Liver (tissue), 8 donors: ENCODE measurements at regions not wholly inside any gene's neighbourhood (a gene's known extent, or its start where the extent isn't known, plus 50 kb on each side); places are given as distances from the start of the nearest gene placed in this dataset.

Source experiments
- DNase-seq: peaks from one replicate; pipeline ENCODE4 v3.0.0-alpha.2; 2017; ENCODE audit warnings: low spot score
- H3K27ac ChIP-seq, 2 donors: one replicate each; pipeline ENCODE4 v1.7.0; 2013; ENCODE audit warnings: inconsistent platforms in 2 of 2, low read length in 2 of 2, control low read depth in 1 of 2, low read depth in 1 of 2, mild to moderate bottlenecking in 1 of 2
- H3K27me3 ChIP-seq, 4 donors: one replicate each; pipeline versions ENCODE4 v1.6.1 to v1.7.0; 2013; ENCODE audit warnings: low read length in 3 of 4, inconsistent platforms in 1 of 4, mild to moderate bottlenecking in 1 of 4, moderate library complexity in 1 of 4; ENCODE audit not compliant: control insufficient read depth in 4 of 4, insufficient read depth in 4 of 4
- H3K36me3 ChIP-seq, 4 donors: one replicate each; pipeline versions ENCODE4 v1.6.1 to v1.7.0; 2013; ENCODE audit warnings: low read length in 3 of 4, mild to moderate bottlenecking in 3 of 4, low read depth in 1 of 4, moderate library complexity in 1 of 4; ENCODE audit not compliant: control insufficient read depth in 4 of 4, insufficient read depth in 3 of 4
- H3K4me1 ChIP-seq, 4 donors: one replicate each; pipeline versions ENCODE4 v1.6.1 to v1.7.0; 2013; ENCODE audit warnings: low read length in 3 of 4, mild to moderate bottlenecking in 3 of 4, moderate library complexity in 1 of 4; ENCODE audit not compliant: control insufficient read depth in 4 of 4, insufficient read depth in 4 of 4
- H3K4me3 ChIP-seq, 3 donors: one replicate each; pipeline versions ENCODE4 v1.6.1 to v1.7.0; 2013; ENCODE audit warnings: low read length in 3 of 3, control low read depth in 1 of 3, low read depth in 1 of 3, mild to moderate bottlenecking in 1 of 3
- H3K9ac ChIP-seq, 2 donors: one replicate each; pipeline ENCODE4 v1.7.0; 2013; ENCODE audit warnings: low read length in 2 of 2, mild to moderate bottlenecking in 2 of 2, moderate library complexity in 2 of 2, control low read depth in 1 of 2, low read depth in 1 of 2
- H3K9me3 ChIP-seq, 4 donors: one replicate each; pipeline versions ENCODE4 v1.6.1 to v1.7.0; 2013; ENCODE audit warnings: low read length in 3 of 4; ENCODE audit not compliant: control insufficient read depth in 4 of 4
- EGR1 ChIP-seq, 2 donors: IDR thresholded peaks; 2 replicates each; pipeline ENCODE4 v1.6.1; 2016 to 2018; ENCODE audit warnings: antibody characterized with exemption in 2 of 2, low read depth in 2 of 2
- FOXA1 ChIP-seq: IDR thresholded peaks from 2 replicates; pipeline ENCODE4 v1.6.1; 2016; ENCODE audit warnings: antibody characterized with exemption
- FOXA2 ChIP-seq: IDR thresholded peaks from 2 replicates; pipeline ENCODE4 v1.6.1; 2016; ENCODE audit warnings: antibody characterized with exemption
- GABPA ChIP-seq, 2 donors: IDR thresholded peaks in 1 of 2; conservative IDR thresholded peaks in 1 of 2; 2 replicates each; pipeline ENCODE4 v1.6.1; 2016; ENCODE audit warnings: antibody characterized with exemption in 2 of 2, mild to moderate bottlenecking in 1 of 2, moderate library complexity in 1 of 2
- HNF4A ChIP-seq, 2 donors: conservative IDR thresholded peaks; 2 replicates each; pipeline ENCODE4 v1.6.1; 2016; ENCODE audit warnings: antibody characterized with exemption in 2 of 2, mild to moderate bottlenecking in 2 of 2
- HNF4G ChIP-seq: IDR thresholded peaks from 2 replicates; pipeline ENCODE4 v1.6.1; 2016; ENCODE audit warnings: antibody characterized with exemption
- JUND ChIP-seq, 2 donors: IDR thresholded peaks; 2 replicates each; pipeline ENCODE4 v1.6.1; 2016; ENCODE audit warnings: antibody characterized with exemption in 2 of 2
- NR2F2 ChIP-seq: IDR thresholded peaks from 2 replicates; pipeline ENCODE4 v1.6.1; 2016; ENCODE audit warnings: antibody characterized with exemption
- RAD21 ChIP-seq, 2 donors: IDR thresholded peaks; 2 replicates each; pipeline ENCODE4 v1.6.1; 2016; ENCODE audit warnings: antibody characterized with exemption in 2 of 2, mild to moderate bottlenecking in 2 of 2
- RXRA ChIP-seq, 2 donors: IDR thresholded peaks; 2 replicates each; pipeline ENCODE4 v1.6.1; 2017 to 2018; ENCODE audit warnings: antibody characterized with exemption in 2 of 2, mild to moderate bottlenecking in 1 of 2
- SP1 ChIP-seq: IDR thresholded peaks from 2 replicates; pipeline ENCODE4 v1.6.1; 2018; ENCODE audit warnings: antibody characterized with exemption, mild to moderate bottlenecking
- TAF1 ChIP-seq: conservative IDR thresholded peaks from 2 replicates; pipeline ENCODE4 v1.6.1; 2016; ENCODE audit warnings: antibody characterized with exemption, mild to moderate bottlenecking
- YY1 ChIP-seq: IDR thresholded peaks from 2 replicates; pipeline ENCODE4 v1.6.1; 2016; ENCODE audit warnings: antibody characterized with exemption, mild to moderate bottlenecking
- WGBS: extraction: QIAGEN DNeasy Blood & Tissue Kit; methylation state at CpG from one replicate; pipeline ENCODE4 v1.1.7; 2013; 5-methylcytosine and 5-hydroxymethylcytosine counted together
- TF ChIP-seq, protein P1 (sequence below): IDR thresholded peaks from 2 replicates; pipeline ENCODE4 v1.6.1; 2016; ENCODE audit warnings: antibody characterized with exemption
- TF ChIP-seq, protein P2 (sequence below): fragments of 150-350 bp; IDR thresholded peaks from 2 replicates; pipeline ENCODE4 v1.5.1; 2017; ENCODE audit warnings: improper control_type of control experiment, low read depth, low read length; ENCODE audit not compliant: missing input control
- TF ChIP-seq, protein P3 (sequence below): IDR thresholded peaks from 2 replicates; pipeline ENCODE4 v1.6.1; 2016; ENCODE audit warnings: antibody characterized with exemption
- TF ChIP-seq, protein P4 (sequence below): IDR thresholded peaks from 2 replicates; pipeline ENCODE4 v1.6.1; 2016; ENCODE audit warnings: antibody characterized with exemption
- TF ChIP-seq, protein P5 (sequence below): IDR thresholded peaks from 2 replicates; pipeline ENCODE4 v1.6.1; 2016; ENCODE audit warnings: antibody characterized with exemption, mild to moderate bottlenecking
- donor health status: healthy.
- donor health status: healthy.
- donor health status: healthy.
- donor health status: healthy.
- donor health status: healthy.

DNA sequence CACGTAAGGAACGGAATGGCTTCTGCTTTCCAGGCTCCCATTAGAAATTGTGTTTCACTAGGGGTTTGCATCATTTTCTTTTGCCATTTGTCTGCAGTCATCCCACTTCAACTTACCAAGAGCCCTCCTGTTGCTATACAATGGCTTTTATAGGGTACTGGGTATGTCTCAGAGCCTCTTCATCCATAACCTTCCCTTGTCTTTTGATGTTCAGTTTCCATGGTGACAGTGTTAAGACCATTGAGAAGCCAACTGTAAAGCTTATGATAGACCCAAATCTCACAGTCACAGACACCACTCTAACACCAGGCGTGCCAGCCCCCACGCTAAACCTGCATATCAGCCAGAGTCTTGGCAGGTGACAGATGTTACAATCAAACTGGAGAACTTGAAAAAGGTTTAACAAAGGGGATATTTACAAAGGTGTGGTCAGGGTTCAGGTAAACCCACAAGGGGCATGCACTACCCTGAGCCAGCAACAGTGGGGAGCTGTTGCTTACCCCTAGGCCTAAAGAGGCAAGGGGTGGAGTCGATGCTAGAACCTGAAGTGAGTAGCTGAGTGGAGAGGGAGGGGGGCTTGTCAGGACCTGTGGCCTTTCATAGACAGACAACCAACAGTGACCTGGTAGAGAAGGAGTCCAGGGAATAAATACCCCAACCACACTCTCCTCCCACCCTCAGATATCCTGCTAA is 53.2 kb upstream of the ABLIM1 start:
- WGBS, result 95% methylated on average over 5 of the region's 5 CpGs
- Histone ChIP-seq H3K4me3 (no peak overlapping the region), H3K9ac (no peak overlapping the region), H3K27ac (no peak overlapping the region), H3K27me3 (no peaks in the 10 kb centered on the region), H3K9me3 (no peaks in the 10 kb centered on the region), H3K36me3 (no peaks in the 10 kb centered on the region), H3K4me1 (no peaks in the 10 kb centered on the region)
- no peak for DNase-seq
- no peak for TF ChIP-seq EGR1 (IDR thresholded peaks at IDR 0.05; ENCODE audit: low read depth in 2 of 2)
- TF ChIP-seq, protein P1, sequence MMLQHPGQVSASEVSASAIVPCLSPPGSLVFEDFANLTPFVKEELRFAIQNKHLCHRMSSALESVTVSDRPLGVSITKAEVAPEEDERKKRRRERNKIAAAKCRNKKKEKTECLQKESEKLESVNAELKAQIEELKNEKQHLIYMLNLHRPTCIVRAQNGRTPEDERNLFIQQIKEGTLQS, result no peak
- no peak for TF ChIP-seq HNF4A (conservative IDR thresholded peaks at IDR 0.05)
- TF ChIP-seq NR2F2, result no peak
- no peak for TF ChIP-seq JUND (IDR thresholded peaks at IDR 0.05)
- TF ChIP-seq, protein P2, sequence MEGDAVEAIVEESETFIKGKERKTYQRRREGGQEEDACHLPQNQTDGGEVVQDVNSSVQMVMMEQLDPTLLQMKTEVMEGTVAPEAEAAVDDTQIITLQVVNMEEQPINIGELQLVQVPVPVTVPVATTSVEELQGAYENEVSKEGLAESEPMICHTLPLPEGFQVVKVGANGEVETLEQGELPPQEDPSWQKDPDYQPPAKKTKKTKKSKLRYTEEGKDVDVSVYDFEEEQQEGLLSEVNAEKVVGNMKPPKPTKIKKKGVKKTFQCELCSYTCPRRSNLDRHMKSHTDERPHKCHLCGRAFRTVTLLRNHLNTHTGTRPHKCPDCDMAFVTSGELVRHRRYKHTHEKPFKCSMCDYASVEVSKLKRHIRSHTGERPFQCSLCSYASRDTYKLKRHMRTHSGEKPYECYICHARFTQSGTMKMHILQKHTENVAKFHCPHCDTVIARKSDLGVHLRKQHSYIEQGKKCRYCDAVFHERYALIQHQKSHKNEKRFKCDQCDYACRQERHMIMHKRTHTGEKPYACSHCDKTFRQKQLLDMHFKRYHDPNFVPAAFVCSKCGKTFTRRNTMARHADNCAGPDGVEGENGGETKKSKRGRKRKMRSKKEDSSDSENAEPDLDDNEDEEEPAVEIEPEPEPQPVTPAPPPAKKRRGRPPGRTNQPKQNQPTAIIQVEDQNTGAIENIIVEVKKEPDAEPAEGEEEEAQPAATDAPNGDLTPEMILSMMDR, result no peak
- TF ChIP-seq, protein P3, sequence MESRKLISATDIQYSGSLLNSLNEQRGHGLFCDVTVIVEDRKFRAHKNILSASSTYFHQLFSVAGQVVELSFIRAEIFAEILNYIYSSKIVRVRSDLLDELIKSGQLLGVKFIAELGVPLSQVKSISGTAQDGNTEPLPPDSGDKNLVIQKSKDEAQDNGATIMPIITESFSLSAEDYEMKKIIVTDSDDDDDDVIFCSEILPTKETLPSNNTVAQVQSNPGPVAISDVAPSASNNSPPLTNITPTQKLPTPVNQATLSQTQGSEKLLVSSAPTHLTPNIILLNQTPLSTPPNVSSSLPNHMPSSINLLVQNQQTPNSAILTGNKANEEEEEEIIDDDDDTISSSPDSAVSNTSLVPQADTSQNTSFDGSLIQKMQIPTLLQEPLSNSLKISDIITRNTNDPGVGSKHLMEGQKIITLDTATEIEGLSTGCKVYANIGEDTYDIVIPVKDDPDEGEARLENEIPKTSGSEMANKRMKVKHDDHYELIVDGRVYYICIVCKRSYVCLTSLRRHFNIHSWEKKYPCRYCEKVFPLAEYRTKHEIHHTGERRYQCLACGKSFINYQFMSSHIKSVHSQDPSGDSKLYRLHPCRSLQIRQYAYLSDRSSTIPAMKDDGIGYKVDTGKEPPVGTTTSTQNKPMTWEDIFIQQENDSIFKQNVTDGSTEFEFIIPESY, result no peak
- TF ChIP-seq RXRA (IDR thresholded peaks at IDR 0.05), result no peak
- TF ChIP-seq GABPA (IDR thresholded peaks at IDR 0.05 in 1 of 2, conservative IDR thresholded peaks at IDR 0.05 in 1 of 2), result no peak
- no peak for TF ChIP-seq TAF1
- TF ChIP-seq, protein P4, sequence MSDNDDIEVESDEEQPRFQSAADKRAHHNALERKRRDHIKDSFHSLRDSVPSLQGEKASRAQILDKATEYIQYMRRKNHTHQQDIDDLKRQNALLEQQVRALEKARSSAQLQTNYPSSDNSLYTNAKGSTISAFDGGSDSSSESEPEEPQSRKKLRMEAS, result no peak
- no peak for TF ChIP-seq FOXA2
- no peak for TF ChIP-seq HNF4G

DNA sequence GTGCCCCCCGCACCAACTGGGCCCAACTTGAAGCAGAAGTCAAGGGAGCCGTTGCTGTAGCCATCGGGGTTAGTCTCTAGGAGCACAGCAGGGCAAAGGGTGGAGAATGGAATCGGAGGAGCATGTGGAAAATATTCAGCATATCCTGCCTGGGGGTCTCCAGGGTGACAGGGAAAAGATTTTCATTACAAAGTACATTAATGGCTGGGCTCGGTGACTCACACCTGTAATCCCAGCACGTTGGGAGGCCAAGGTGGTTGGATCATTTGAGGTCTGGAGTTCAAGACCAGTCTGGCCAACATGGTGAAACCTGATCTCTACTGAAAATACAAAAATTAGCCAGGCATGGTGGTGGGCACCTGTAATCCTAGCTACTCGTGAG is 53.8 kb upstream of the ABLIM1 start:
- no peaks in the 10 kb centered on the region for H3K9me3 ChIP-seq
- WGBS, result 95% methylated on average over 7 of the region's 7 CpGs
- H3K4me3 ChIP-seq, result no peak overlapping the region
- no peaks in the 10 kb centered on the region for H3K27me3 ChIP-seq
- no peak overlapping the region for H3K9ac ChIP-seq
- H3K27ac ChIP-seq, result no peak overlapping the region
- no peak for DNase-seq
- H3K4me1 ChIP-seq, result peaks cover 0 to 1% (median 0%) of the 10 kb centered on the region in 4 donors
- H3K36me3 ChIP-seq, result no peaks in the 10 kb centered on the region
- TF ChIP-seq, protein P5, sequence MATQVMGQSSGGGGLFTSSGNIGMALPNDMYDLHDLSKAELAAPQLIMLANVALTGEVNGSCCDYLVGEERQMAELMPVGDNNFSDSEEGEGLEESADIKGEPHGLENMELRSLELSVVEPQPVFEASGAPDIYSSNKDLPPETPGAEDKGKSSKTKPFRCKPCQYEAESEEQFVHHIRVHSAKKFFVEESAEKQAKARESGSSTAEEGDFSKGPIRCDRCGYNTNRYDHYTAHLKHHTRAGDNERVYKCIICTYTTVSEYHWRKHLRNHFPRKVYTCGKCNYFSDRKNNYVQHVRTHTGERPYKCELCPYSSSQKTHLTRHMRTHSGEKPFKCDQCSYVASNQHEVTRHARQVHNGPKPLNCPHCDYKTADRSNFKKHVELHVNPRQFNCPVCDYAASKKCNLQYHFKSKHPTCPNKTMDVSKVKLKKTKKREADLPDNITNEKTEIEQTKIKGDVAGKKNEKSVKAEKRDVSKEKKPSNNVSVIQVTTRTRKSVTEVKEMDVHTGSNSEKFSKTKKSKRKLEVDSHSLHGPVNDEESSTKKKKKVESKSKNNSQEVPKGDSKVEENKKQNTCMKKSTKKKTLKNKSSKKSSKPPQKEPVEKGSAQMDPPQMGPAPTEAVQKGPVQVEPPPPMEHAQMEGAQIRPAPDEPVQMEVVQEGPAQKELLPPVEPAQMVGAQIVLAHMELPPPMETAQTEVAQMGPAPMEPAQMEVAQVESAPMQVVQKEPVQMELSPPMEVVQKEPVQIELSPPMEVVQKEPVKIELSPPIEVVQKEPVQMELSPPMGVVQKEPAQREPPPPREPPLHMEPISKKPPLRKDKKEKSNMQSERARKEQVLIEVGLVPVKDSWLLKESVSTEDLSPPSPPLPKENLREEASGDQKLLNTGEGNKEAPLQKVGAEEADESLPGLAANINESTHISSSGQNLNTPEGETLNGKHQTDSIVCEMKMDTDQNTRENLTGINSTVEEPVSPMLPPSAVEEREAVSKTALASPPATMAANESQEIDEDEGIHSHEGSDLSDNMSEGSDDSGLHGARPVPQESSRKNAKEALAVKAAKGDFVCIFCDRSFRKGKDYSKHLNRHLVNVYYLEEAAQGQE, result no peak
- TF ChIP-seq, protein P4, result no peak
- TF ChIP-seq GABPA (IDR thresholded peaks at IDR 0.05 in 1 of 2, conservative IDR thresholded peaks at IDR 0.05 in 1 of 2) (no peak), FOXA1 (no peak), YY1 (no peak), HNF4G (no peak), HNF4A (conservative IDR thresholded peaks at IDR 0.05) (no peak), JUND (IDR thresholded peaks at IDR 0.05) (no peak), RXRA (IDR thresholded peaks at IDR 0.05) (no peak), TAF1 (no peak), FOXA2 (no peak), SP1 (no peak), NR2F2 (no peak), RAD21 (IDR thresholded peaks at IDR 0.05) (no peak)
- TF ChIP-seq, protein P2, result no peak
- TF ChIP-seq, protein P1, result no peak
- TF ChIP-seq, protein P3, result no peak
